Activated CD4-positive, CD25-positive, alpha-beta regulatory T cell treated with anti-CD3 and anti-CD28 coated beads, Interleukin-2, amount 50 U/mL, for 24 hours (primary cell): ENCODE measurements at regions not wholly inside any gene's neighbourhood (a gene's known extent, or its start where the extent isn't known, plus 50 kb on each side); places are given as distances from the start of the nearest gene placed in this dataset.

Experiments used
- ATAC-seq, 2 donors: fragments of 150-1000 bp; cut with Tn5 transposase; one replicate each; pipeline ENCODE4 v1.10.0; 2021; ENCODE audit warnings: mild to moderate bottlenecking in 1 of 2, moderate library complexity in 1 of 2

- ATAC-seq = no peak
Measured at GRCh38 chr17:13740686-13741085, 139.0 kb upstream of the HS3ST3A1 start.

DNA sequence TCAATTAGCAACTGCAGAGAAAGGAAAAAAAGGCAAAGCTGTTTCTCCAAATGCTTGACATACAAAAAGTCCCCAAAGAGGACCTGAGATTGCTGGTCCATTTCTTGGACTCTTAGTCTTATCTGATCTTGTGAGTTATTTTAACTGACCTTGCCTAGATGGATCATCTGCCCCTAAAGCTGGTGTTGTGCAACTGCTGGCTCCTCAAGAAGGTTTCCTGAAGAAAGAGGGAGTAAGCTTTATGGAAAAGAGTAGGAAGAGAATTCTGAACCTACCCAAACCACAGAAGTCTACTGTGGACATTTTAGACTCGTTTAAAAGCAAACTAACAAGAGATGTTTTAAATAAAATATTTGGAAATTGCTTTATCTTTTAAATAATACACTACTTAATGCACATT lies 140.0 kb upstream of the HS3ST3A1 start:
- ATAC-seq = no peak

- no peak for ATAC-seq
Measured at GRCh38 chr17:13743906-13744305, 142.2 kb upstream of the HS3ST3A1 start.

DNA sequence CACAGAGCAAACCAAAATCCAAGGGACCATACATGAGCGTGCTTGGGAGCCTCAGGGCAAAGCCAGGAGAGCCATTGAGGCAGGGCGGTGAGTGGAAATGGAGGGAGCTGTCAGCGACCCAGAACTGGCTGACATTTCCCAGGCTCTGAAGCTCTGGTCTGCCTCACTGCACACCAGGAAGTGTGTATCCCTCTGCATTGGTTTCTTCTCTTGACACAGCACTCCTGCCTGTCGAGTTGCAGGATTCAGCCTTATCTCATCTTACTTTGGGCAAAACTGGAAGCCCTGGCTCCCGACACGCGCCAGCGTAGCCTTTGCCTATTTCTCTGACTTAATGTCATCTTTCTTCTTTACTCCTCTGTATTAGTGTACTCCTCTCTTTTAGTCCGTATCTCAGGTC lies 144.7 kb upstream of the HS3ST3A1 start:
- ATAC-seq = no peak

GRCh38 chr17:13749166-13749890 lies 147.6 kb upstream of the HS3ST3A1 start:
- no peak for ATAC-seq

- no peak for ATAC-seq
Measured at GRCh38 chr17:13749891-13750235, 148.1 kb upstream of the HS3ST3A1 start.

DNA sequence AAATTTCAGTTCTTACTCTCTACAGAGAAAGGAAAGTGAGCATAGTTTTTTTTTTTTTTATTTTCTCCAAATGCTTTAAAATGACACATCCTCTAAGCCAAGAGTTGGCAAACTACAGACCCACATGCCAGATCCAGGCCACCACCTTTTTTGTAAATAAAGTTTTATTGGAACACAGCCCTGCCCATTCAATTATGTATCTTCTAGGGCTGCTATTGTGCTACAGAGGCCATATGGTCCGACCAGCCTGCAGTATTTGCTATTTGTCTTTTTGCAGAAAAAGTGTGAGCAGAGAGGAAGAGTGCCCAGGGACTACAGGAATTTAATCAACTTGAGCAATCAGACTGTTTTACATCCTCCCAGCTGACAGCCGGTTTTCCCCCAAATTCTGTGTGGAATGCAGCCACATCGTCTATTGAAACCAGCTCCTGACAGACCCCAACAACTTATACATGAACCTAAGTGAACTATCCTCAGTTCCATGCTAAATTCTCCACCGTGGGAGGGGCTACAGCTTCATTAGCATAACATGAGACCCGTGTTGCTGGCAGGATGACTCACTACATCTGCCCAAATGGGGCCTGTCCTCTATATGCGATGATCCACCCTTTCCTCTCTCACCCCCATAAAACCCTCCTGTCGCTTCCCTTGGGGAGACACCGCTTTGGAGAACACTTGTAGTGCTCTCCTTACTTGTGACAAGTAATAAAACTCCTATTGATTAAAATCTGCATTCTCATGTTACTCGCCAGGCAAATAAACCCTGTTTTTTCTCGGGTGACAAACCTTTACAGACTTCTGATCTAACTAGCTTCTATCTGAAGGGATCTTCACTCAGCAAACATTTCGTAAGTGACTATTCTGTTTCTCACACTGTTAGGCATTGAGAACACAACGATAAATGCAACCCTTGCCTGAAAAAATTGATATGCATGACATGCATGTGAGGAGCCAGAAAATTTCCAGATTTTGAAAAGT lies 149.4 kb upstream of the HS3ST3A1 start:
- no peak for ATAC-seq

DNA sequence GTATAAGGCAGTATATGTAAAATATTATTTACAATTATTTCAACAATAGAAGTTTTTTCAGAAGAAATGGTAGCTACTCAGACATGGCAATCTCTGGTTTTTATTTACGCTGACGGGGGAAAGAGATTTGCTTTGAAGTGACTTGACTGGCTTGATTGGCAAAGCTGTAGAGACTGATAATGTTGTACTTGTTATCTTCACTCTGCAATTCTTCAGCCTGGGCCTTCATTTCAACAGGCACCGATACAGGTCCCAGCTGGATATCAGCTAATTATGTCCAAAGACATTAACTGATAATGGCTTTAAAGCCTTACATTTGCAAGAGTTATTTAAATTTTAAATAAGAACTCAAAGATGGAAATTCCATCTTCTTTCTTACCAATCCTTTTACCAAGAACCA lies 151.4 kb upstream of the HS3ST3A1 start:
- ATAC-seq = no peak

GRCh38 chr17:13753771-13754170 lies 152.0 kb upstream of the HS3ST3A1 start:
- ATAC-seq = no peak

DNA sequence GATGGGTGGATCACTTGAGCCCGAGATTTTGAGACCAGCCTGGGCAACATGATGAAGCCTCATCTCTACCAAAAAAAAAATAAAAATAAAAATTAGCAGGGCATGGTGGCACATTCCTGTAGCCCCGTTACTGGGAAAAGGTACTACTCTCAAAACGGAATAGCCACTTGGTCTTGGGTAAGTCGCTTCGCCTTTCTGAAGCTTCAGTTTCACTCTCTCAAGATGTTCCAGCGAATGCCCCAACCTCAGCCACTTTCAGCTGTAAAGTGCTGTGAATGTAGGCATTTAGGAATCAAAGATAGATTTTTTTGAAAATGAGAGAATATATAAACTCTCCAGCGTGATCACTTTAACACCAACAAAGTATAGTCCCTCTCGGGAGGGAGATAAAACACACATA lies 154.1 kb upstream of the HS3ST3A1 start:
- no peak for ATAC-seq

GRCh38 chr17:13756763-13757162 lies 155.0 kb upstream of the HS3ST3A1 start:
- ATAC-seq = no peak

- no peak for ATAC-seq
Measured at GRCh38 chr17:13757871-13758270, 156.1 kb upstream of the HS3ST3A1 start.

DNA sequence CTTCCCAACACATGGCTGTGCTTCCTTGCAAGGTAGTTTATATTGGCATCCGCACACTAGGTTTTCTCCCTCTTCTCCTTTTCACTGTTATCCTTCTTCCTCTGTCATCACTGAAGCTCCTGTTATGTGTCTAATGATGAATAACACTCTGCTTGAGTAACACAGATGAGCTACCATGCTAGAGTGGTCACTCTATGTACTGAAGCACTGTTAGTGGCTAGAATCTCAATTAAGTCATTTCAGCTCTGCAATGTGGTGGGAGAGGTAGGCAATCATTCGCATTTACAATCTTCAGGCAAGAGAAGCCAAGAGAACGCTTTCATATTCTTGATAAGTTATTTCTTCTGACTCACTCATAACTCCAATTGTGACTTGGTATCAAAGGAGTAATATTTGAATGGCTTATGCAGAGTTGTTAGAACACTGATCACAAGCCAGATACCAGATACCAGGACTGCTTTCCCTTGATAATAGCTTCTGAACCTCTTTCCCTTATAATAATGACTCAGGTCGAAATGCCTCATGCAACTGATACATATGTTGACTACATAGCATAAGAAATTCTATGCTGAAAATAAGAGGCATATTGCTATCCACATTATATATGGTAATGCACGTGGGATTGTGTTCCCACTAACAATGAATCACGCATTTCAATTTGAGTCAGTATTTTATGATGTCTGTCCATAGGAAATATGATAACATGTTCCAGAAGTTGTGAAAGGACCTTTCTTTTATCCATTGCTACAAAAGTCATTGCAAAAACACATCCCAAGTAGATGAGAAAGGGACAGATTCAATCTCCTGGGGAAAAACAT lies 158.0 kb upstream of the HS3ST3A1 start:
- ATAC-seq = no peak

- ATAC-seq = no peak
Measured at GRCh38 chr17:13761038-13761603, 159.4 kb upstream of the HS3ST3A1 start.

DNA sequence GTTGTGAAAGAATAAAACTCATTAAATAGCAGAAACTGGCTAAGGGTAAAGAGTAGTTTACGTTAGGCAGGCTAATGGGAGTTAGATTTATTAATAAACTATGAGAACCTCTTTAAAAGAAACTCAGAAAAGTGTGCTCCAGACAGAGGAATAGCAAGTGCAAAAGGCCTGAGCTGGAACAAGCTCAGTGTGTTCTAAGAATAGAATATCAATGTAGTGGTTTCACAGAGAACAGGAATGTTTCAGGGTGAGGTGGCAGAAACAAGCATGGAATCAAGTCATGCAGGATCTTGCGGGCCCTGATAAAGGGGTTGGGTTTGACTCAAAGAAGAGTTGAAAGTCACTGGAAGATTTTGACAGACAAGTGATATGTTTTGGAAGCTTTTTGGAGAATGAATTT lies 164.0 kb upstream of the HS3ST3A1 start:
- ATAC-seq = no peak

DNA sequence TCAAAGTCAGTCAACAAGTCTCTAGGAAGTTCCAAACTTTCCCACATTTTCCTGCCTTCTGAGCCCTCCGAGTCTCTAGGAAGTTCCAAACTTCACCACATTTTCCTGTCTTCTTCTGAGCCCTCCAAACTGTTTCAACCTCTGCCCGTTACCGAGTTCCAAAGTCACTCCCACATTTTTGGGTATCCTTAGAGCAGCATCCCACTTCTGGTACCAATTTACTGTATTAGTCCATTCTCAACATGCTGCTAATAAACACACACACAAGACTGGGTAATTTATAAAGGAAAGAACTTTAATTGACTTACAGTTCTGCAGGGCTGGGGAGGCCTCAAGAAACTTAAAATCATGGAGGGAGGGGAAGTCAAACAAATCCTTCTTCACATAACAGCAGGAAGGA lies 169.0 kb upstream of the HS3ST3A1 start:
- ATAC-seq = no peak

GRCh38 chr17:13775450-13775849 lies 173.7 kb upstream of the HS3ST3A1 start:
- no peak for ATAC-seq

DNA sequence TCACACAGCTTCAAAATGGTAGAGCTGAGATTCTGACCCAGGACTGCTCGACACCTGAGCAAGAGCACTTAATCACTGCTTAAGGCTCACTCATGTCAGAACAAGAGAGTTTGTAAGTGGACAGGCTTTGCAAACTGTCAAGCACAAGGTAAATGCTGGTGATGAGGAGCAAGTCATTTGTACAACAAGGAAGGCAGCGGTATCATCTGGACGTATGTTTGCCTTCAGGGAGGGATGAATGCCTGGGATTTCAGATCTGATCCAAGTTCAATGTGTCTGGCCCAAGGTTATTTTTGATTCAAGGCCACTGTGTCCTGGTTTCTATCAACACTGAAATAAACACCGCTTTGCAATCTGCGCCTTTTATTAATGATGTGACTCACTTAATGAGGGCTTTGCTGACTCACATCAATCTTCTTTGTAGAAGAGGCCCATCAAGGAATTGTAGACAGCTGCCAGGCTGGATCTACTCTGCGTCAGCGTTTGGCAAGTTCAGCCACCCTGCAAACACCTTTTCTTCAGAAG lies 174.4 kb upstream of the HS3ST3A1 start:
- ATAC-seq = no peak

DNA sequence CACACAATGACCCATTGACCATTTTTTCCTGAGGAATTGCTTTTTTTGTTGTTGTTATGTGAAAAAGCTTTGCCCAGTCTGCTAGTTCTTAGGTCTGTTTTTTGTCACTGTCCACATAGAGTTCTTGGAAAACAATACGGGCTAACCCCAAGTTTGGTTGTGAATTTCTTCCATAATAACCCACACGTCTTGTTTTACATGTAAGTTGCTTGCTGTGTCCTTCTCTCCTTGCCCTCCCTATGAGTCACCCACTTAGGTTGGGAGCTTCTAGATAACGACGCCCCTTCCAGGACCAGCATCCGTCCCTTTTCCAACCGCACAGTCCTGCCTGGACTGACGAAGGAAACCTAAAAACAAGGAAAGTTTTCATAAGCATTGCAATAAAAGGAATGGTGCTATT lies 175.3 kb upstream of the HS3ST3A1 start:
- no peak for ATAC-seq

DNA sequence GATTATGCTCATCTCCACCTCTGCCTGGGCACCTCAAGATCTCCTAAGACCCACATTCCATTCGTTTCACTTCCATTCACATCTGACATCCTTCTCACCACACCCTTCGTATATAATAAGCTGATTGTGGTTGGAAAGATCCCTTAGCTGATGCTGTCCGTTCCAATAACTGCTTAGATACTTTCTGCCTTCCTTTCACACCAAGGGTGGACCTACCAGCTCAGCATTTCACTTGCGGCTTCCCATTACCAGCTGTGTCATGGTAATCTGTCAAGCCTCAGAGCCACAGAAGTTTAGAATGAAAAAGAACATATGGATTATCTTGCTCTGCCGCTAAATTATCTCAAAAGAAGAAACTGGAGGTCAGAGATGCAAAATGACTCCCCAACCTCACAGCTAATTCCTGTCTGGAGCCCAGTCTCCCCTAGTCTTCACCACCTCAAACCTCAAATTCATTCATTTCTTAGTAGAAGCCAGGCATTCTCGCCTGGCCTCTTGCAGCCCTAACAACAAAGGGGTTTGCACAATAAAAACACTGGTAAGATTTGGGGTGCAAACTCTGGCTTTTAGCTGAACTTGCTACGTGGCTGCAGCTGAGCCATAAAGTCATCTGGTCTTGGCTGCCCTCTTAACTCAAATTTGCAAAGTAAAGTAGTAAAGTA lies 182.8 kb upstream of the HS3ST3A1 start:
- ATAC-seq = no peak

- ATAC-seq = no peak
Measured at GRCh38 chr17:13785981-13786598, 184.4 kb upstream of the HS3ST3A1 start.

- ATAC-seq = no peak
Measured at GRCh38 chr17:13787636-13788035, 185.9 kb upstream of the HS3ST3A1 start.
